GM12874 (cell line): ENCODE measurements at regions not wholly inside any gene's neighbourhood (a gene's known extent, or its start where the extent isn't known, plus 50 kb on each side); places are given as distances from the start of the nearest gene placed in this dataset.

Experiments used
- CTCF ChIP-seq: IDR thresholded peaks from 2 replicates; pipeline ENCODE4 v1.5.1; 2011; ENCODE audit warnings: low read depth, mild to moderate bottlenecking, control low read depth, low read length, moderate library complexity; ENCODE audit not compliant: insufficient read depth

DNA sequence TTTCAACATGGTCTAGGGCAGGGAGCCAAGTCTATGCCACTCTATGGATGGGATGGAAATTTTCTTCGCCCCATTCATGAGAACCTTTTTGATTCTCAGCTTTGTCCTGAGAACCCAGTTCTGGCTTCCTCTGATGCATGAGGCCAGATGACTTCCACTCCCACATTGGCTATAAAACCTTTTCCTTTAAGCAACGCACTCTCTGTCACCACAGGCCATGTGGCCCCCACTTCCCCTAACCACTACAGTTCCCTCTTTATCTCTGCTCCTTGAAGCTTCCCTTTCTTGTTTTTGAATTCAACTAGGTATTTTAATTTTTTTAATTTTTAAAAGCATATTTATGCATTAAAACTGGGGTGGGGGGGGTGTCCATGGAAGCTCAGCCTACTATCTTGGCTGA lies 401.3 kb downstream of the ENC1 start:
- no peak for TF ChIP-seq CTCF

- no peak for TF ChIP-seq CTCF
Measured at GRCh38 chr5:74237571-74238145, 402.9 kb downstream of the ENC1 start.

DNA sequence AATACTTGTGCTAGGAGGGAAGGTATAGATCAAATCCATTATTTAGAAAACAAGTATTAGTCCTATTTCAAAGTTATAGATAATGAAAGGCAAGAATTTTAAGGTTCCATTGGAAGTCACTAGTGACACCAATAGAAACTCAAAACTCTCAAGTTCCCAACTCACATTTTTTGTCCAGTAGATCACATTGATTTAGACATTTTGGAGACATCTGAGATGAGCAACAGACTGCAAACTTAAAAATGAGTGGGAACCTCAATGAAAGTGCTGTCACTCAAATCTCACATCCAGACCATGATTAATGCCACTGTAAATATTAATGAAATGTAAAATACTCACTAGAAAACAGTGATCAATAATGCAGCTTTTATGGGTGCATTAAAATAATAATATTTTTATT lies 405.0 kb downstream of the ENC1 start:
- TF ChIP-seq CTCF: no peak

GRCh38 chr5:74233571-74233970 lies 407.0 kb downstream of the ENC1 start:
- TF ChIP-seq CTCF: no peak

DNA sequence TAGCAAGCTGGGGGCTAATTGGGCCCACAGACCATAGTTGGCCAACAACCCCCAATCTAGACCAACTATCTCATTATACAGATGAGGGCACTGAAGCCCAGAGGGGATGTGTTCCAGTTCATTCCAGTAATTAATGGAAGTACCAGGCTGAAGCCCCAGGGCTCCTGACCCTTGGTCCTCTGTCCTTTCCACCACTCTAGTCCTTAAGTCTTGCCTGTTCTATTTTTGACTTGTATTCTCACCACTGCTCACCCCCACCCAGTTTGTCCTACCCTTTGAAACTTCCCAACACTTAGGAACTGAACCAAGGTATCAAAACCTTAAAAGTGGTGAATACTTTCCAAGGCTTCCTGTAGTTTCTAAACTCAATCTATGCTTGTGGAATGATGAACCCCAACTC lies 407.4 kb downstream of the ENC1 start:
- no peak for TF ChIP-seq CTCF

DNA sequence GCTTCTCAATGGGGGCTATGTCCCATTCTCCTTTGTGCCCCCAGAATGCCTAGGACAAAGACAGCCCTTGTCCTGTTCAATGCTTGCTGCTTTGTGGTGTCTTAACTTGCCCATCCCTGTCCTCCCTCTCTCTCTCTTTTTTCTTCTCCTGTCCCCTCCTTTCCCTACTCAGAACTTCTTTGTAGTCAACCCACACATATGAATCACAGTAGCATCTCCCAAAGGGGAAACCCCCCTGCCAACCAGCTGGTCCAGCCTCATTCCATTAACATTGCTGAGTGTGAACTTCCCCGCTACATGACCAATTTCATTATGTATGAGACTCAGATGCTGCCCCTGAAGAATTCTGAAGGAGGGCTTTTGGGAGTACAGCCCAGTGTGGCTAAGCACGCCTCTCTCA lies 408.3 kb downstream of the ENC1 start:
- no peak for TF ChIP-seq CTCF

GRCh38 chr5:74231697-74232096 lies 408.8 kb downstream of the ENC1 start:
- TF ChIP-seq CTCF: no peak
